ENCODE measurements at regions not wholly inside any gene's neighbourhood (a gene's known extent, or its start where the extent isn't known, plus 50 kb on each side); places are given as distances from the start of the nearest gene placed in this dataset.

DNA sequence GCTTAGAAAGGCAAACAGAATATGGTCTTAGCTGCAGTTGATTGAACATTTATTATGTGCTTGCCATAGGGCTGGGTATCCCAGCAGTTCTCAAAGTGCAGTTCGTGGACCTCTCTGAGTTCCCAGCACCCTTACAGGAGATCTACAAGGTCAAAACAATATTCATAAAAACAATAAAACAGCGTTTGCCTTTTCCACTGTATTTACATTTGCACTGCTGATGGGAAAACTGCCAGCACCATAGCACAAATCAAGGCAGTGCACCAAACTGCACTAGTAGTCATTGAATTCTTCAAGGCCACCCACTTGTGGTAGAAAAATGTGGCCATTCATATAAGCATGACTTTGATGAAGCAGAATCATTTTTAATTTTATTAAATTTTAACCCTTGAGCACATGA, 128.1 kb downstream of the CCDC34 start:
- TF ChIP-seq, protein P1, sequence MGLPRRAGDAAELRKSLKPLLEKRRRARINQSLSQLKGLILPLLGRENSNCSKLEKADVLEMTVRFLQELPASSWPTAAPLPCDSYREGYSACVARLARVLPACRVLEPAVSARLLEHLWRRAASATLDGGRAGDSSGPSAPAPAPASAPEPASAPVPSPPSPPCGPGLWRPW (IDR thresholded peaks at IDR 0.05) = no peak
- TF ChIP-seq E2F6 (IDR thresholded peaks at IDR 0.05; ENCODE audit: borderline replicate concordance, low read depth) = no peak
- TF ChIP-seq, protein P2, sequence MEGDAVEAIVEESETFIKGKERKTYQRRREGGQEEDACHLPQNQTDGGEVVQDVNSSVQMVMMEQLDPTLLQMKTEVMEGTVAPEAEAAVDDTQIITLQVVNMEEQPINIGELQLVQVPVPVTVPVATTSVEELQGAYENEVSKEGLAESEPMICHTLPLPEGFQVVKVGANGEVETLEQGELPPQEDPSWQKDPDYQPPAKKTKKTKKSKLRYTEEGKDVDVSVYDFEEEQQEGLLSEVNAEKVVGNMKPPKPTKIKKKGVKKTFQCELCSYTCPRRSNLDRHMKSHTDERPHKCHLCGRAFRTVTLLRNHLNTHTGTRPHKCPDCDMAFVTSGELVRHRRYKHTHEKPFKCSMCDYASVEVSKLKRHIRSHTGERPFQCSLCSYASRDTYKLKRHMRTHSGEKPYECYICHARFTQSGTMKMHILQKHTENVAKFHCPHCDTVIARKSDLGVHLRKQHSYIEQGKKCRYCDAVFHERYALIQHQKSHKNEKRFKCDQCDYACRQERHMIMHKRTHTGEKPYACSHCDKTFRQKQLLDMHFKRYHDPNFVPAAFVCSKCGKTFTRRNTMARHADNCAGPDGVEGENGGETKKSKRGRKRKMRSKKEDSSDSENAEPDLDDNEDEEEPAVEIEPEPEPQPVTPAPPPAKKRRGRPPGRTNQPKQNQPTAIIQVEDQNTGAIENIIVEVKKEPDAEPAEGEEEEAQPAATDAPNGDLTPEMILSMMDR (IDR thresholded peaks at IDR 0.05) = no peak
- no peak for TF ChIP-seq POLR2A (IDR thresholded peaks at IDR 0.05; ENCODE audit: low read length)
- TF ChIP-seq EP300 (IDR thresholded peaks at IDR 0.05) = no peak
- TF ChIP-seq SREBF2 (IDR thresholded peaks at IDR 0.05) = no peak
- TF ChIP-seq, protein P3, sequence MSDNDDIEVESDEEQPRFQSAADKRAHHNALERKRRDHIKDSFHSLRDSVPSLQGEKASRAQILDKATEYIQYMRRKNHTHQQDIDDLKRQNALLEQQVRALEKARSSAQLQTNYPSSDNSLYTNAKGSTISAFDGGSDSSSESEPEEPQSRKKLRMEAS (IDR thresholded peaks at IDR 0.05) = no peak
- no peak for TF ChIP-seq BHLHE40 (IDR thresholded peaks at IDR 0.05; ENCODE audit: low read depth, low read length)
- no peak for TF ChIP-seq JUNB (IDR thresholded peaks at IDR 0.05)
